ENCODE measurements at regions not wholly inside any gene's neighbourhood (a gene's known extent, or its start where the extent isn't known, plus 50 kb on each side); places are given as distances from the start of the nearest gene placed in this dataset.

DNA sequence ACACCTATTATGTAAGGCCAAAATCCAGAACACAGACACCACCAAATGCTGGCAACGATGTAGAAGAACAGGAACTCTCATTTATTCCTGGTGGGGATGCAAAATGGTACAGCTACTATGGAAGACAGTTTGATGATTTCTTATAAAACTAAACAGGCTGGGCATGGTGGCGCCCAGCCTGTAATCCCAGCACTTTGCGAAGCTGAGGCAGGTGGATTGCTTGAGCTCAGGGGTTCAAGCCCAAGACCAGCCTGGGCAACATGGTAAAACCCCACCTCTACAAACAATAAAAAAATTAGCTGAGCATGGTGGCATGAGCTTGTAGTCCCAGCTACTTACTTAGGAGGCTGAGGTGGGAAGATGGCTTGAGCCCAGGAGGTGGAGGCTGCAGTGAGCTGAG, 98.3 kb downstream of the TUBA3C start:
- TF ChIP-seq POLR2AphosphoS5 (IDR thresholded peaks at IDR 0.05), result no peak
- no peak for TF ChIP-seq POLR2A (IDR thresholded peaks at IDR 0.05)
